GM19467 (cell line): ENCODE measurements at regions not wholly inside any gene's neighbourhood (a gene's known extent, or its start where the extent isn't known, plus 50 kb on each side); places are given as distances from the start of the nearest gene placed in this dataset.

Experiments used
- ATAC-seq: cut with Tn5 transposase; IDR thresholded peaks from one replicate; pipeline ENCODE4 v1.9.1; 2021; ENCODE audit warnings: mild to moderate bottlenecking, moderate library complexity; ENCODE audit not compliant: unreplicated experiment

- no peak for ATAC-seq
These were observed 445.9 kb downstream of the BRD1 start for GRCh38 chr22:49381595-49382450.

- ATAC-seq = no peak
These were observed 446.9 kb downstream of the BRD1 start for GRCh38 chr22:49380828-49381114.

- no peak for ATAC-seq
These were observed 447.4 kb downstream of the BRD1 start for GRCh38 chr22:49380095-49380827.

DNA sequence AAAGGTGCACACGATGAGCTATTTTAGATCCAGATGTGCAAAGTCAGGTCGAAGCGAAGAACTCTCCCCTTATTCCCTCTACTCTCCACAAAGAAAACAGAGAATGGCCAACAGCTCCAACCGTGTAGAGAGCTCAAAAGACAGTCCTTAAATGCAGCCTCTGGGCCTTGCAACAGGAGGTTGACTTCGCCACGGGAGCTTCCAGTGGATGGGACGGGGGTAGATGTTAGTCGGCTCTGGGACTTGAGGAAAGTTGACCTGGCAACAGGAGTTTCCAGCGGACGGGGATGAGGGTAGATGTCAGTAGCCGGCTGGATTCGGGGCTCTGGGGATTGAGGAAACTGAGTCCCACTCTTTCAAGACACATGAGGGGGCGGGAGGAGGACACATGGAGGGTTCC lies 450.4 kb downstream of the BRD1 start:
- ATAC-seq = no peak

DNA sequence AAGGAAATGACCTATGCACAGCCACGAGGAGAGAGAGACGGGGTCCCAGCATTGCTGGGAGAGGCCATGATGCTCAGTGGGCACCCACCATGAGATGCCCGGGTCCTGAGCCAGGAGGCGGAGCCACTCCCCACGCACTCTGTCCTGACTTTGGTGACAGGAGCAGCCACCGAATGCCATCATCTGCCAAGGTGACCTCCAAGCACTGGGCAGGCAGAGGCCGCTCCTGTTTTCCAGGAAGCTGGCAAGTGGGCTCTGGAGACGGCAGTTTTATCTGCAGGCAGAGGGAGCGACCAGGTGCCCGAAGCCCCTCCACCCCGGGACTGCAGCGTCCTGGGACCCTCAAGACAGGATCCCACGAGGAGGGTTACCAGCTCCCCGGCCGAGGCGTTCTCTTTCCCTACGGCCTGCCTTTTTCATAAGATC lies 453.9 kb downstream of the BRD1 start:
- no peak for ATAC-seq

DNA sequence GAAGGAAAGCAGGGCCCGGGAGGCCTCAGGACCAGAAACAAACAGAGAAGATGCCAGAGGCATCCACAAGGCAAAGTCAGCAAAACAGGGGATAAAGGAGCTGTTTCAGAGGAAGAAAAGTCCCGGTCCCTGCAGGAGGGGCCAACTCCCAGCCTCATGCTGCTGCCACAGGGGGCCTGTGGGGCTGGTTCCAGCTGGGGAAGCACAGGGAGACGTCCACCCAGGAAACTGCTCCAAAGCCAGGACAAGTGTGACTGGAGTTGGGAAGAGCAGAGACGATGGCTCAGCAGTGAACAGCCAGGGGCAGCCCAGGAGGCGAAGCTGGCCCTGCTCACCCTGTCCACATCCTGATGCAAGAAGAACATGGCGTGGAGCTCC lies 454.4 kb downstream of the BRD1 start:
- no peak for ATAC-seq

- no peak for ATAC-seq
These were observed 455.0 kb downstream of the BRD1 start for GRCh38 chr22:49372530-49373288.

DNA sequence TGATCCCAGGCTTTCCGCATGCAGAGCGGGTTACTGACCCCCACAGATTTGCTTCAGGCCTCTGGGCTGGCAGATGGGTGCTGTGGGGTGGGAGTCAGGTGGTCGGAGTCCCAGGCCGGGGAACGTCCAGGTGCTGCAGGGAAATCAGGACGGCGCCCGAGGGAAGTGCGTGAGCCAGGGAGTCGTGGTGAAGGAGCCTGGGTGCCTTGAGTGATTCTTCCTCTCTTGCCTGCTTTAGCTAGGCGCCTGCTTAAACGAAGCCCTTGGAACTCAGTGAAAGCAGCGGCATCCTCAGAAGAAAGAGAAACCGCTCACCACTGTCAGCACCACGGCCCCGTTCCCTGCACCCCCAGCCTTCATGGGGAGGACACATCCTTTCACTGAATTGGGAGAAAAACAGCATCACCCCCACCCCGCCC lies 455.6 kb downstream of the BRD1 start:
- no peak for ATAC-seq

GRCh38 chr22:49371325-49372110 lies 456.2 kb downstream of the BRD1 start:
- ATAC-seq = no peak

DNA sequence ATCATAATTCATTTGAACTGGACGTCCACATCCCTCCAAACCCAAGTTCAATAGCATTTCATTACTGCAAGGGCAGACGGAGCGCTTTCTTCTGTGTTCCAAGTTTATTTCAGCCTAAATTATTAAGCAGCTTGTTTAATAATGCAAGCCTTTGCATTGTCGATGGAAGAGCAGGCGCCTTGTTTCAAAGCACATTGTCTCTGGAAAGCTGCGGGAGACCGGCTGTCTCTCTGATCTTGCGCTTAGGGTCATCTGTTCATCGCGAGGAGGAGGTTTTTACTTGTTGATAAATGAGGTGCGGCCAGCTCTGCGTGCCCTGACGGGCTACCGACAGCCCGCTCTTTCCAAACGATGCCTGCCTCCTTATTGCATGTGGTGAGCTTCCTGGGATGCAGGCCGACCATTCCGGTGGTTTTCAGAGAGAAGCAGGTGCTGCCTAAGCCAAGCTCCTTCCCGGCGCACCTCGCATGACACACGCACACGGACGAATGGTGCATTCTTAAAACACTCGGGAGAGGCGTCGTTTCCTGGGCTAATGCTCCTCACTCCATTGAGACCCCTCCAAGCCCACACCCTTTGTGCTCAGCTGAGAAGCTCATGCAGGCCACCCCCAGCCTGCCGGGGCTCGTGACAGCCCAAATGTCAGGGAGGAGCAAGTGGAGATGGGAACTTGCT lies 456.9 kb downstream of the BRD1 start:
- no peak for ATAC-seq

GRCh38 chr22:49369726-49370626 lies 457.7 kb downstream of the BRD1 start:
- ATAC-seq = no peak

GRCh38 chr22:49368976-49369725 lies 458.5 kb downstream of the BRD1 start:
- ATAC-seq = no peak

- ATAC-seq = no peak
These were observed 459.3 kb downstream of the BRD1 start for GRCh38 chr22:49368221-49368975.

GRCh38 chr22:49367041-49367697 lies 460.5 kb downstream of the BRD1 start:
- no peak for ATAC-seq

GRCh38 chr22:49366437-49366836 lies 461.2 kb downstream of the BRD1 start:
- no peak for ATAC-seq

DNA sequence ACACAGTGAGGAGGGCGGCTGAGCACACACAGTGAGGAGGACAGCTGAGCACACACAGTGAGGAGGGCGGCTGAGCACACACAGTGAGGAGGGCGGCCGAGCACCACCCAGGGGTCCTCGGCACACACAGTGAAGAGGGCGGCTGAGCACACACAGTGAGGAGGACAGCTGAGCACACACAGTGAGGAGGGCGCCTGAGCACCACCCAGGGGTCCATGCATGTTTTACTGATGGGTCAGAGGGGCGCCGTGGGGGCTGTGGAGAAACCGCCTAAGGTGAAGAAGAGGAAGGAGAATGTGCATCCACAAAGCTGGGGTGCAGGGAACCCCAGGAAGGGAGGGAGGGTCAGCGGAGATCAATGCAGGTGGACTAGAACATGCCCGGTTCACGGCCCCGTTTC lies 461.8 kb downstream of the BRD1 start:
- no peak for ATAC-seq

DNA sequence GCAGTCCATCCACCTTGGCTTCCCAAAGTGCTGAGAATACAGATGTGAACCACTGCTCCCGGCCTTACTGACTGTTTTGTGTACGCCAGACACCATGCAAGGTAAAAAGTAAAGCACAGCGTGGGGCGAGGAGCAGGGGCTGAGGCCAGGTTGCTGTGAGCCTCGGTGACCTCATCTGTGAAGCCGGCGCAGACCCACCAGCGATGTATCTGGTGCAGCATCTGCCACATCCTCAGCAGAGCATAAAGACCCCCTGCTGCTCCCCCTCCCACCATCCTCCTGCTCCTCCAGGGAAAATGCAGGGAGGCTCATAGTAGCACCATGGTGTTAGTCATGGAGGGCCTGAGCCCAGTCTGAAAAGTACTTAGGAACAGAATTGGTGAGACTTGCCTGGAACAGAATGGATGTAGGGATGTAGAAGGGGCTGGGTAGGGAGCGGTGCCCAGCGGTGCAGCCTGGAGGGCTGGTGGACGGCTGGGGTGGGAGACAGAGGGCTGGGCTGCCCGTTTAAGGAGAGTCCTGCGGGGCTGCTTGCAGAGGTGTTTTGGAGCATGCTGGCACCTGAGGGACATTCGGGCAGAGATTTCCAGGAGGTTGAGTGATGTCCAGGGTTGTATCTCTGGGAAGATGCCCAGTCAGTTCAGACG lies 462.4 kb downstream of the BRD1 start:
- ATAC-seq = no peak
